WTC11 (cell line): ENCODE measurements at regions not wholly inside any gene's neighbourhood (a gene's known extent, or its start where the extent isn't known, plus 50 kb on each side); places are given as distances from the start of the nearest gene placed in this dataset.

Experiments
- ATAC-seq: fragments of 200-7000 bp; cut with Tn5 transposase; 2 replicates; pipeline ENCODE4 v1.10.0; 2021; ENCODE audit warnings: mild to moderate bottlenecking, moderate library complexity
- CTCF ChIA-PET: fragments of 300-600 bp; sonication (Branson Sonifier 250); formaldehyde crosslinking; loops from one replicate; lab custom pipeline; 2021; ENCODE audit warnings: antibody characterized with exemption; lab: Charles Lee
- POLR2A ChIA-PET: fragments of 350-600 bp; sonication (Branson Sonifier 250); formaldehyde crosslinking; loops from one replicate; lab custom pipeline; 2021; ENCODE audit warnings: antibody characterized with exemption; lab: Charles Lee
- DNase-seq: peaks from one replicate; pipeline ENCODE4 v3.0.0; 2021; ENCODE audit warnings: low spot score
- H3K27ac Mint-ChIP-seq: 2 replicates; pipeline ENCODE4 v1.8.0; 2021; ENCODE audit warnings: mixed read lengths
- H3K27me3 Mint-ChIP-seq: 2 replicates; pipeline ENCODE4 v1.8.0; 2021; ENCODE audit warnings: low read depth, mild to moderate bottlenecking, moderate library complexity, mixed read lengths
- H3K36me3 Mint-ChIP-seq: 2 replicates; pipeline ENCODE4 v1.8.0; 2021; ENCODE audit warnings: mixed read lengths
- H3K4me1 Mint-ChIP-seq: 2 replicates; pipeline ENCODE4 v1.8.0; 2022; ENCODE audit warnings: mixed read lengths
- H3K4me3 Mint-ChIP-seq: 2 replicates; pipeline ENCODE4 v1.8.0; 2021; ENCODE audit warnings: mild to moderate bottlenecking, moderate library complexity, mixed read lengths
- H3K9me3 Mint-ChIP-seq: 2 replicates; pipeline ENCODE4 v1.8.0; 2021; ENCODE audit warnings: mixed read lengths
- ATF2 ChIP-seq: sonication (generic); formaldehyde crosslinking; IDR thresholded peaks from 2 replicates; pipeline ENCODE4 v1.8.1; 2022; ENCODE audit warnings: low read depth, missing genetic modification reagents, borderline replicate concordance
- CREM ChIP-seq: sonication (generic); formaldehyde crosslinking; IDR thresholded peaks from 2 replicates; pipeline ENCODE4 v1.8.1; 2022; ENCODE audit warnings: mild to moderate bottlenecking, missing genetic modification reagents, moderate library complexity
- ESRRA ChIP-seq: sonication (generic); formaldehyde crosslinking; IDR thresholded peaks from 2 replicates; pipeline ENCODE4 v1.8.1; 2022; ENCODE audit warnings: mild to moderate bottlenecking, missing genetic modification reagents, borderline replicate concordance
- GABPB1 ChIP-seq: sonication (generic); formaldehyde crosslinking; IDR thresholded peaks from 2 replicates; pipeline ENCODE4 v1.8.1; 2023; ENCODE audit warnings: mild to moderate bottlenecking, missing genetic modification reagents
- GRHL2 ChIP-seq: fragments of 250-450 bp; sonication (Bioruptor Pico); IDR thresholded peaks from 2 replicates; pipeline ENCODE4 v1.8.0; 2022; ENCODE audit warnings: mild to moderate bottlenecking, moderate library complexity; ENCODE audit not compliant: insufficient replicate concordance, severe bottlenecking
- JAZF1 ChIP-seq: fragments of 250-450 bp; sonication (Bioruptor Pico); IDR thresholded peaks from 2 replicates; pipeline ENCODE4 v1.9.0; 2021; ENCODE audit warnings: moderate library complexity, mild to moderate bottlenecking, inconsistent platforms
- NFYB ChIP-seq: sonication (generic); formaldehyde crosslinking; conservative IDR thresholded peaks from 2 replicates; pipeline ENCODE4 v1.8.0; 2022; ENCODE audit warnings: low read depth, missing genetic modification reagents
- TP53 ChIP-seq: sonication (generic); formaldehyde crosslinking; IDR thresholded peaks from 2 replicates; pipeline ENCODE4 v1.8.1; 2023; ENCODE audit warnings: mild to moderate bottlenecking, missing genetic modification reagents
- ZNF232 ChIP-seq: sonication (generic); formaldehyde crosslinking; IDR thresholded peaks from 2 replicates; pipeline ENCODE4 v1.8.0; 2022; ENCODE audit warnings: mild to moderate bottlenecking, missing genetic modification reagents
- ZNF263 ChIP-seq: sonication (generic); formaldehyde crosslinking; IDR thresholded peaks from 2 replicates; pipeline ENCODE4 v1.8.1; 2022; ENCODE audit warnings: low read depth, mild to moderate bottlenecking, moderate library complexity, missing genetic modification reagents
- ZNF317 ChIP-seq: sonication (generic); formaldehyde crosslinking; IDR thresholded peaks from 2 replicates; pipeline ENCODE4 v1.8.1; 2023; ENCODE audit warnings: low read depth, mild to moderate bottlenecking, moderate library complexity, missing genetic modification reagents, borderline replicate concordance
- ZNF532 ChIP-seq: fragments of 250-450 bp; sonication (Bioruptor Pico); IDR thresholded peaks from 2 replicates; pipeline ENCODE4 v1.9.0; 2021; ENCODE audit warnings: mild to moderate bottlenecking, borderline replicate concordance
- TF ChIP-seq, protein P1 (sequence below): sonication (generic); formaldehyde crosslinking; IDR thresholded peaks from 2 replicates; pipeline ENCODE4 v1.8.1; 2022; ENCODE audit warnings: mild to moderate bottlenecking, moderate library complexity, missing genetic modification reagents
- TF ChIP-seq, protein P2 (sequence below): sonication (generic); formaldehyde crosslinking; IDR thresholded peaks from 2 replicates; pipeline ENCODE4 v1.8.1; 2023; ENCODE audit warnings: mild to moderate bottlenecking, missing genetic modification reagents
- TF ChIP-seq, protein P3 (sequence below): fragments of 250-450 bp; sonication (Bioruptor Pico); IDR thresholded peaks from 2 replicates; pipeline ENCODE4 v1.9.0; 2021; ENCODE audit warnings: moderate library complexity, mild to moderate bottlenecking, inconsistent platforms, borderline replicate concordance
- TF ChIP-seq, protein P4 (sequence below): fragments of 250-450 bp; sonication (Bioruptor Pico); IDR thresholded peaks from 2 replicates; pipeline ENCODE4 v1.9.0; 2021; ENCODE audit warnings: mild to moderate bottlenecking
- TF ChIP-seq, protein P5 (sequence below): sonication (generic); formaldehyde crosslinking; IDR thresholded peaks from 2 replicates; pipeline ENCODE4 v1.8.1; 2023; ENCODE audit warnings: mild to moderate bottlenecking, missing genetic modification reagents, borderline replicate concordance

DNA sequence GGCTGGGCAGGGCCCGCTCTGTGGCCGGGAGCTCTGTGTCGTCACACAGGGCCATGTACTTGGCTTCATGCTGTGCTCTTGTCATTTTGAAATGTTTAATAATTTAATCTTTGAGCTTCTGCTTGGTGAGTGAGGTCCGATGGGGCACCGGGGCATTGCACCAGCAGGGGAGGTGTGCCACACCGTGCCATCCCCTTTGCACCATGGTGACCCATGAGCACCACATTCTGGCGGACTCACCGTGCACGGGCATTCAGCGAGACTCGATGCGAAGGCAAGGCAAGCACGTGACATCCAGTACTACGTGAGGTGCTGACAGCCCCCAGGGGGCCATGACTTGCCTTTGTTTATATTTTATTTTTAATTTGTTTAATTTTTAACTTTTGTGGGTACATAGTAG lies 204.3 kb downstream of the URI1 start:
- H3K4me3 Mint-ChIP-seq = no peak overlapping the region
- ChIA-PET CTCF (no interaction called here), POLR2A (interaction anchor here (0.6 kb wide), 1 partner anchor 357 kb away, joined by 3 read pairs; no protein-coding TSS in a partner anchor)
- H3K36me3 Mint-ChIP-seq = no peaks in the 10 kb centered on the region
- TF ChIP-seq, protein P1, sequence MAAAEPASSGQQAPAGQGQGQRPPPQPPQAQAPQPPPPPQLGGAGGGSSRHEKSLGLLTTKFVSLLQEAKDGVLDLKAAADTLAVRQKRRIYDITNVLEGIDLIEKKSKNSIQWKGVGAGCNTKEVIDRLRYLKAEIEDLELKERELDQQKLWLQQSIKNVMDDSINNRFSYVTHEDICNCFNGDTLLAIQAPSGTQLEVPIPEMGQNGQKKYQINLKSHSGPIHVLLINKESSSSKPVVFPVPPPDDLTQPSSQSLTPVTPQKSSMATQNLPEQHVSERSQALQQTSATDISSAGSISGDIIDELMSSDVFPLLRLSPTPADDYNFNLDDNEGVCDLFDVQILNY (CRISPR knock-in tag) = no peak
- no peak for TF ChIP-seq GABPB1 (CRISPR knock-in tag)
- TF ChIP-seq, protein P2, sequence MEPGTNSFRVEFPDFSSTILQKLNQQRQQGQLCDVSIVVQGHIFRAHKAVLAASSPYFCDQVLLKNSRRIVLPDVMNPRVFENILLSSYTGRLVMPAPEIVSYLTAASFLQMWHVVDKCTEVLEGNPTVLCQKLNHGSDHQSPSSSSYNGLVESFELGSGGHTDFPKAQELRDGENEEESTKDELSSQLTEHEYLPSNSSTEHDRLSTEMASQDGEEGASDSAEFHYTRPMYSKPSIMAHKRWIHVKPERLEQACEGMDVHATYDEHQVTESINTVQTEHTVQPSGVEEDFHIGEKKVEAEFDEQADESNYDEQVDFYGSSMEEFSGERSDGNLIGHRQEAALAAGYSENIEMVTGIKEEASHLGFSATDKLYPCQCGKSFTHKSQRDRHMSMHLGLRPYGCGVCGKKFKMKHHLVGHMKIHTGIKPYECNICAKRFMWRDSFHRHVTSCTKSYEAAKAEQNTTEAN = no peak
- TF ChIP-seq TP53 (CRISPR knock-in tag) = no peak
- TF ChIP-seq ZNF532 (CRISPR knock-in tag) = no peak
- TF ChIP-seq, protein P3, sequence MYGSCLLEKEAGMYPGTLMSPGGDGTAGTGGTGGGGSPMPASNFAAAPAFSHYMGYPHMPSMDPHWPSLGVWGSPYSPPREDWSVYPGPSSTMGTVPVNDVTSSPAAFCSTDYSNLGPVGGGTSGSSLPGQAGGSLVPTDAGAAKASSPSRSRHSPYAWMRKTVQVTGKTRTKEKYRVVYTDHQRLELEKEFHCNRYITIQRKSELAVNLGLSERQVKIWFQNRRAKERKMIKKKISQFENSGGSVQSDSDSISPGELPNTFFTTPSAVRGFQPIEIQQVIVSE = no peak
- TF ChIP-seq ZNF232 (CRISPR knock-in tag) = no peak
- TF ChIP-seq ESRRA (CRISPR knock-in tag) = no peak
- TF ChIP-seq, protein P4, sequence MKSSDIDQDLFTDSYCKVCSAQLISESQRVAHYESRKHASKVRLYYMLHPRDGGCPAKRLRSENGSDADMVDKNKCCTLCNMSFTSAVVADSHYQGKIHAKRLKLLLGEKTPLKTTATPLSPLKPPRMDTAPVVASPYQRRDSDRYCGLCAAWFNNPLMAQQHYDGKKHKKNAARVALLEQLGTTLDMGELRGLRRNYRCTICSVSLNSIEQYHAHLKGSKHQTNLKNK (CRISPR knock-in tag) = no peak
- TF ChIP-seq JAZF1 (CRISPR knock-in tag) = no peak
- no peak for TF ChIP-seq ZNF317 (CRISPR knock-in tag)
- H3K9me3 Mint-ChIP-seq = no peaks in the 10 kb centered on the region
- DNase-seq (no peak), ATAC-seq (no peak)
- no peak overlapping the region for H3K27ac Mint-ChIP-seq
- H3K4me1 Mint-ChIP-seq = no peaks in the 10 kb centered on the region
- H3K27me3 Mint-ChIP-seq = no peaks in the 10 kb centered on the region

DNA sequence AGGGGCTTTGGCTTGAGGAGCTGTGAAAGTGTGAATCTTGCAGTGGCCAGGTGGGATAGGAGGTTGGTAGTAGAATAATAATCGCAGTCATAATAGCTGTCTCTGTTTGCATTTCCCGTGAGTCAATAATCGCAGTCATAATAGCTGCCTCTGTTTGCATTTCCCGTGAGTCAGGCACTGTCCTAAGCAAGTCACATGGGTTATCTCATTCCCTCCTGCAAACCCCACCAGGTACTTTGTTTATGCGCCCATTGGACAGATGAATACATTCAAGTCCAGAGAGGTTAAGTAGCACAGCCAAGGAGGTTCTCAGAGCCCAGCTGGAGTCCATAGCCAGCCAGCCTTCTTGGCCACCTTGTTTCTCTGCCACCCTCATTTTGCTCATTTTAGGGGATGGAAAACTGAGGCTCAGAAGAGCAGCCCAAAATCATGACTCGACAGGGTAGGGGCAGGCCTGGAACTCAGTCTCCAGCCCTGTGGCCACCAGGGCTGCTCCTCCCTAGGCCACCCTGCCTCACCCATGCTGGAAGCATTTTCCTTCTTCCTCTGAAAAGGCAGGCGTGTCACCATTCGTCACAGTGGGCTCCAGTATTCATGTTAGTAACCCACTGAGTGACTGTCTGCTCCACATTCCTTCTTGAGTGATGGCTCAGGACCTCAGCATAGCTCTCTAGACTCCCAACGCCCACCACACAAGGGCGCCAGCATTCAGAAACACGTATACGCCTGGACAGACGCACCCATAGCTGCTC lies 206.2 kb downstream of the URI1 start:
- CTCF ChIA-PET = interaction anchor here (0.8 to 0.9 kb wide), 2 partner anchors 13 to 72 kb away, joined by 3 read pairs; no protein-coding TSS in a partner anchor
- TF ChIP-seq, protein P3 = no peak
- TF ChIP-seq, protein P5, sequence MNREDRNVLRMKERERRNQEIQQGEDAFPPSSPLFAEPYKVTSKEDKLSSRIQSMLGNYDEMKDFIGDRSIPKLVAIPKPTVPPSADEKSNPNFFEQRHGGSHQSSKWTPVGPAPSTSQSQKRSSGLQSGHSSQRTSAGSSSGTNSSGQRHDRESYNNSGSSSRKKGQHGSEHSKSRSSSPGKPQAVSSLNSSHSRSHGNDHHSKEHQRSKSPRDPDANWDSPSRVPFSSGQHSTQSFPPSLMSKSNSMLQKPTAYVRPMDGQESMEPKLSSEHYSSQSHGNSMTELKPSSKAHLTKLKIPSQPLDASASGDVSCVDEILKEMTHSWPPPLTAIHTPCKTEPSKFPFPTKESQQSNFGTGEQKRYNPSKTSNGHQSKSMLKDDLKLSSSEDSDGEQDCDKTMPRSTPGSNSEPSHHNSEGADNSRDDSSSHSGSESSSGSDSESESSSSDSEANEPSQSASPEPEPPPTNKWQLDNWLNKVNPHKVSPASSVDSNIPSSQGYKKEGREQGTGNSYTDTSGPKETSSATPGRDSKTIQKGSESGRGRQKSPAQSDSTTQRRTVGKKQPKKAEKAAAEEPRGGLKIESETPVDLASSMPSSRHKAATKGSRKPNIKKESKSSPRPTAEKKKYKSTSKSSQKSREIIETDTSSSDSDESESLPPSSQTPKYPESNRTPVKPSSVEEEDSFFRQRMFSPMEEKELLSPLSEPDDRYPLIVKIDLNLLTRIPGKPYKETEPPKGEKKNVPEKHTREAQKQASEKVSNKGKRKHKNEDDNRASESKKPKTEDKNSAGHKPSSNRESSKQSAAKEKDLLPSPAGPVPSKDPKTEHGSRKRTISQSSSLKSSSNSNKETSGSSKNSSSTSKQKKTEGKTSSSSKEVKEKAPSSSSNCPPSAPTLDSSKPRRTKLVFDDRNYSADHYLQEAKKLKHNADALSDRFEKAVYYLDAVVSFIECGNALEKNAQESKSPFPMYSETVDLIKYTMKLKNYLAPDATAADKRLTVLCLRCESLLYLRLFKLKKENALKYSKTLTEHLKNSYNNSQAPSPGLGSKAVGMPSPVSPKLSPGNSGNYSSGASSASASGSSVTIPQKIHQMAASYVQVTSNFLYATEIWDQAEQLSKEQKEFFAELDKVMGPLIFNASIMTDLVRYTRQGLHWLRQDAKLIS (CRISPR knock-in tag) = no peak
- TF ChIP-seq GRHL2 (CRISPR knock-in tag) = no peak
- no peak for TF ChIP-seq CREM (CRISPR knock-in tag)
- no peak for TF ChIP-seq ZNF263 (CRISPR knock-in tag)
- TF ChIP-seq, protein P2 = no peak
- no peak for TF ChIP-seq NFYB (CRISPR knock-in tag)
- no peak for TF ChIP-seq ATF2 (CRISPR knock-in tag)

More for the DNA sequence above, 206.2 kb downstream of the URI1 start:
- no peak overlapping the region for H3K27ac Mint-ChIP-seq
- POLR2A ChIA-PET = no interaction called here
- no peaks in the 10 kb centered on the region for H3K27me3 Mint-ChIP-seq
- H3K4me1 Mint-ChIP-seq = no peaks in the 10 kb centered on the region
- H3K9me3 Mint-ChIP-seq = no peaks in the 10 kb centered on the region
- DNase-seq (no peak), ATAC-seq (no peak)
- H3K4me3 Mint-ChIP-seq = no peak overlapping the region
- H3K36me3 Mint-ChIP-seq = no peaks in the 10 kb centered on the region
